GM12891 (cell line): ENCODE measurements at regions not wholly inside any gene's neighbourhood (a gene's known extent, or its start where the extent isn't known, plus 50 kb on each side); places are given as distances from the start of the nearest gene placed in this dataset.
"Not testable (repeated sequence)": the region's sequence is repeated elsewhere in the genome, so short reads cannot be mapped to it uniquely, and the experiment has no call there.

Experiments
- PAX5 ChIP-seq: IDR thresholded peaks from 2 replicates; pipeline ENCODE4 v1.6.1; 2011; ENCODE audit warnings: low read length, moderate library complexity, mild to moderate bottlenecking; ENCODE audit not compliant: insufficient read depth, severe bottlenecking
- POLR2A ChIP-seq: IDR thresholded peaks from 2 replicates; pipeline ENCODE4 v1.6.1; 2011; ENCODE audit warnings: low read depth, low read length, control low read depth
- SPI1 ChIP-seq: IDR thresholded peaks from 2 replicates; pipeline ENCODE4 v1.6.1; 2011; ENCODE audit warnings: low read depth, low read length, control low read depth
- TAF1 ChIP-seq: IDR thresholded peaks from 2 replicates; pipeline ENCODE4 v1.6.1; 2011; ENCODE audit warnings: low read depth, low read length, control low read depth

DNA sequence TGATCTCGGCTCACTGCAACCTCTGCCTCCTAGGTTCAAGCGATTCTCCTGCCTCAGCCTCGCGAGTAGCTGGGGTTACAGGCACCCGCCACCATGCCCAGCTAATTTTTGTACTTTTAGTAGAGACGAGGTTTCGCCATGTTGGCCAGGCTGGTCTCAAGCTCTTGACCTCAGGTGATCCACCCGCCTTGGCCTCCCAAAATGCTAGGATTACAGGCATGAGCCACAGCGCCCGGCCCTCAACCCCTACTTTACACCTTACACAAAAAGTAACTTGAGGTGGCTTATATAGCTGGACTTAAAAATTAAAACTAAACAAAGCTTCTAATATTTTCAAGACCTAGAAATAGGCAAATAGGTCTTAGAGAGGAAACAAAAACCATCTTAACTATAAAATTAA, 524.0 kb upstream of the FAM174A start:
- TF ChIP-seq PAX5, TAF1, POLR2A, SPI1: not testable (repeated sequence)
